AG09319 (cell line): ENCODE measurements at regions not wholly inside any gene's neighbourhood (a gene's known extent, or its start where the extent isn't known, plus 50 kb on each side); places are given as distances from the start of the nearest gene placed in this dataset.

Experiments
- DNase-seq: peaks from one replicate; pipeline ENCODE4 v3.0.0-alpha.2; 2010; ENCODE audit warnings: low read depth; ENCODE audit errors: extremely low read depth
- TF ChIP-seq, protein P1 (sequence below): IDR thresholded peaks from 2 replicates; pipeline ENCODE4 v1.5.1; 2011; ENCODE audit warnings: low read depth, mild to moderate bottlenecking, inconsistent platforms, low read length, moderate library complexity

GRCh38 chr11:31882951-31883392, 71.8 kb upstream of the PAX6 start:
- no peak for DNase-seq
- TF ChIP-seq, protein P1, sequence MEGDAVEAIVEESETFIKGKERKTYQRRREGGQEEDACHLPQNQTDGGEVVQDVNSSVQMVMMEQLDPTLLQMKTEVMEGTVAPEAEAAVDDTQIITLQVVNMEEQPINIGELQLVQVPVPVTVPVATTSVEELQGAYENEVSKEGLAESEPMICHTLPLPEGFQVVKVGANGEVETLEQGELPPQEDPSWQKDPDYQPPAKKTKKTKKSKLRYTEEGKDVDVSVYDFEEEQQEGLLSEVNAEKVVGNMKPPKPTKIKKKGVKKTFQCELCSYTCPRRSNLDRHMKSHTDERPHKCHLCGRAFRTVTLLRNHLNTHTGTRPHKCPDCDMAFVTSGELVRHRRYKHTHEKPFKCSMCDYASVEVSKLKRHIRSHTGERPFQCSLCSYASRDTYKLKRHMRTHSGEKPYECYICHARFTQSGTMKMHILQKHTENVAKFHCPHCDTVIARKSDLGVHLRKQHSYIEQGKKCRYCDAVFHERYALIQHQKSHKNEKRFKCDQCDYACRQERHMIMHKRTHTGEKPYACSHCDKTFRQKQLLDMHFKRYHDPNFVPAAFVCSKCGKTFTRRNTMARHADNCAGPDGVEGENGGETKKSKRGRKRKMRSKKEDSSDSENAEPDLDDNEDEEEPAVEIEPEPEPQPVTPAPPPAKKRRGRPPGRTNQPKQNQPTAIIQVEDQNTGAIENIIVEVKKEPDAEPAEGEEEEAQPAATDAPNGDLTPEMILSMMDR: no peak

GRCh38 chr11:31881825-31882224, 70.7 kb upstream of the PAX6 start:
- DNase-seq: no peak
- TF ChIP-seq, protein P1: no peak

GRCh38 chr11:31879681-31880080, 68.6 kb upstream of the PAX6 start:
- no peak for DNase-seq
- TF ChIP-seq, protein P1: no peak

- TF ChIP-seq, protein P1: no peak
- DNase-seq: no peak
Measured at GRCh38 chr11:31877863-31878262, 66.7 kb upstream of the PAX6 start.

DNA sequence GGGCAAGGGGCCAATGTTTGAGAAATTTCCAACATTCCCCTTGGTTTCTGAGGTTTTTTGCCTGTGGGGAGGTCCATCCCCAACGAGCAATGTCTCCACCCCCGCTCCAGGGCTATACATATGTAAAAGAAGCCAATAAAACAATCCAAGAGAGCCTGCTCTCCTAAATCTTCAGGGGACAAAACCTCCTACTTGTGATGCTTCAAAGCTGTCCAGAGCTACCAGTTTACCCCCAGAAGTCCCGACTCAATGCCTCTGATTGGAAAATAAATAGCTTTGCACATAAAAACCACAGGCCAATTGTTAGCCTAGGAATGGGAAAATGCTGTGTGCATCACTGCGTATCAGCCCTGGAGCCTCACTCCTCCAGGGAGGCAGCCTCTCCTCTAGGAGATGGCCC, 66.0 kb upstream of the PAX6 start:
- TF ChIP-seq, protein P1: no peak
- no peak for DNase-seq

DNA sequence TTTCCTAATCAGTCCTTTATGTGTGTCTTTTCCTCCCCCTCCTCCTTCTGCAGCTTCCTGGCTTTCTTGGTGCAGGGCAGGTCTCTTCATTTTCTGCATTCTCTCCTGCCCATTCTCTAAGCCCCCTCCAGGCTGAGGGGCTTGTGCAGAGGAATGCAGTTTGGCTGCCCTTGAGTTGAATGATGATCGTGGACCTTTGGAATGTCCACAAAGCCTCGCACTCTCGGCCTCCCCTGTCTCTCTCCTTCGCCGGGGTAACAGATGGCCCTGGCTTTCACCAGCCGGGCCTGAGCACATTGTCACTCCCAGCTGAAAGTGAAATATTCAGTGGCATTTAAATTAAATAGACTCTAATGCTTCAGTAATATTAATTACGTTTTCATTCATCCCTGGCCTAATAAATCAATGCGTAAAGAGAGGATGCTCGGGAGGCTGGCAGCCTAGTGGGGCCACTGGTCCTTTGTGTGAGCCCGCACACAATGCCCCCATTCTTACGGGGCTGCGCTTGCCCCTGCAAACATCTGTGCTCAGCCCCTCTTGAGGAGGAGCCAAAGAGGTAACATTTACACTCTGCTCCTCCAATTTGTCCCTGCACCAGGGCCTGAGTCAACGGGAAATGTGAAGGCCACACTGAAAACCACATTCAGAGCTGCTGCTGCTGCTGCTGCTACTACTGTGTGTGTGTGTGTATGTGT, 64.9 kb upstream of the PAX6 start:
- DNase-seq: no peak
- TF ChIP-seq, protein P1: no peak

DNA sequence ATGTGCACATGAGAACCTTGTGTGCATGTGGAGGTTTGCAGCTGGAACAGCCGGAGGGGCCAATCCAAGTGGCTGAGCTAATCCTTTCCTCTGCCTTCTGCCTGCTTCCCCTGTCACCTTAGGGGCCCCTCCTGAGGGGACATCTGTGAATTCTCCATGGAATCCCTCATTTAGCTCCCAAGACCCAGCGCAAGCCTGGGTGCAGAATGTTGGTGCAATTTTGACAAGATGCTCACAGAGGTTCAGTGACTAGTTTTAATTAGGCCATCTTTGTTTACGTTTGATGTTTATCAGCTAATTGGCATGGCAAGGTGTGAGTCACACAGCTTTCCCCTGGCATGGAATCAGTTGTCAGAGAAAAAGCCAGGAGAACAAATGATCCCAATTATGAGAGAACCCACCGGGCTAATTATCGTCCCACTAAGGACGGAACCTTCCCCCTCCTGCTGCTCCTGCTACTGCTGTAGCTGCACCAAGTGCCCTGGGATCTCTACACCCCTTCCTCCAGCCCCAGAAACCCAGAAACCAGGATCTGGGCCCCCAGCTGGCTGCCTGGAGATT, 63.6 kb upstream of the PAX6 start:
- DNase-seq: no peak
- TF ChIP-seq, protein P1: no peak
